ENCODE measurements at regions not wholly inside any gene's neighbourhood (a gene's known extent, or its start where the extent isn't known, plus 50 kb on each side); places are given as distances from the start of the nearest gene placed in this dataset.
"Not testable (repeated sequence)": the region's sequence is repeated elsewhere in the genome, so short reads cannot be mapped to it uniquely, and the experiment has no call there.

GRCh38 chrX:821327-822107 lies 190.9 kb downstream of the SHOX start:
- H3K9ac ChIP-seq: no peak overlapping the region
- H3K27ac ChIP-seq: no peak overlapping the region
- no peak overlapping the region for H3K4me2 ChIP-seq (ENCODE audit: unreplicated experiment)
- no peak overlapping the region for H3K4me3 ChIP-seq
- TF ChIP-seq EZH2 (IDR thresholded peaks at IDR 0.05; ENCODE audit: insufficient read depth, poor library complexity, severe bottlenecking): no peak
- H3K36me3 ChIP-seq (ENCODE audit: low read depth): no peaks in the 10 kb centered on the region
- H3K9me3 ChIP-seq (ENCODE audit: low read depth): no peaks in the 10 kb centered on the region
- 17 to 23% methylated on average over 12 of the region's 12 CpGs for WGBS, 2 experiments (ENCODE audit: low coverage in 1 of 2, low lambda C conversion rate in 2 of 2, missing lambda C conversion rate in 2 of 2)
- no peaks in the 10 kb centered on the region for H4K20me1 ChIP-seq (ENCODE audit: insufficient read depth)
- H3K9me2 ChIP-seq (ENCODE audit: insufficient read depth): no peaks in the 10 kb centered on the region
- H3K4me1 ChIP-seq (ENCODE audit: insufficient read depth): no peaks in the 10 kb centered on the region
- no peak overlapping the region for H2AFZ ChIP-seq
- in situ Hi-C loops (cut with MboI): no loop called here
- no peaks in the 10 kb centered on the region for H3K27me3 ChIP-seq (replicated peaks; ENCODE audit: insufficient read depth)
- DNase-seq: no peak
- no peaks in the 10 kb centered on the region for H3F3A ChIP-seq (ENCODE audit: insufficient read depth)
- no peaks in the 10 kb centered on the region for H3K79me2 ChIP-seq (ENCODE audit: insufficient read depth)

- Histone ChIP-seq H3K9ac (no peak overlapping the region), H2AFZ (no peak overlapping the region), H3K4me3 (no peak overlapping the region), H3K36me3 (ENCODE audit: low read depth) (no peaks in the 10 kb centered on the region), H3K9me2 (ENCODE audit: insufficient read depth) (no peaks in the 10 kb centered on the region), H3K9me3 (ENCODE audit: low read depth) (no peaks in the 10 kb centered on the region), H3K79me2 (ENCODE audit: insufficient read depth) (no peaks in the 10 kb centered on the region), H3F3A (ENCODE audit: insufficient read depth) (no peaks in the 10 kb centered on the region), H3K4me1 (ENCODE audit: insufficient read depth) (no peaks in the 10 kb centered on the region), H3K27ac (no peak overlapping the region), H3K4me2 (ENCODE audit: unreplicated experiment) (no peak overlapping the region), H4K20me1 (ENCODE audit: insufficient read depth) (no peaks in the 10 kb centered on the region), H3K27me3 (replicated peaks; ENCODE audit: insufficient read depth) (no peaks in the 10 kb centered on the region)
- DNase-seq: no peak
- 52 to 57% methylated on average over 15 of the region's 15 CpGs for WGBS, 2 experiments (ENCODE audit: low coverage in 1 of 2, low lambda C conversion rate in 2 of 2, missing lambda C conversion rate in 2 of 2)
- TF ChIP-seq EZH2phosphoT487 (IDR thresholded peaks at IDR 0.05; ENCODE audit: insufficient read depth, low read depth): no peak
- in situ Hi-C loops (cut with MboI): no loop called here
These were observed 189.1 kb downstream of the SHOX start for GRCh38 chrX:819684-820083.

GRCh38 chrX:817759-818300 lies 187.2 kb downstream of the SHOX start:
- TF ChIP-seq EZH2 (IDR thresholded peaks at IDR 0.05; ENCODE audit: insufficient read depth, poor library complexity, severe bottlenecking): no peak
- WGBS, 2 experiments (ENCODE audit: low coverage in 1 of 2, low lambda C conversion rate in 2 of 2, missing lambda C conversion rate in 2 of 2): 72 to 73% methylated on average over 9 of the region's 9 CpGs

GRCh38 chrX:817147-817546 lies 186.6 kb downstream of the SHOX start:
- H3K36me3 ChIP-seq (ENCODE audit: low read depth); H3K9ac ChIP-seq; H3K4me1 ChIP-seq (ENCODE audit: insufficient read depth); H2AFZ ChIP-seq; H3K9me3 ChIP-seq (ENCODE audit: low read depth); H4K20me1 ChIP-seq (ENCODE audit: insufficient read depth); H3K27me3 ChIP-seq (replicated peaks; ENCODE audit: insufficient read depth); H3K27ac ChIP-seq; H3F3A ChIP-seq (ENCODE audit: insufficient read depth); in situ Hi-C loops (cut with MboI); H3K4me3 ChIP-seq; H3K79me2 ChIP-seq (ENCODE audit: insufficient read depth); H3K4me2 ChIP-seq (ENCODE audit: unreplicated experiment); DNase-seq; H3K9me2 ChIP-seq (ENCODE audit: insufficient read depth): not testable (repeated sequence)
- 56 to 68% methylated on average over 9 of the region's 9 CpGs for WGBS, 2 experiments (ENCODE audit: low coverage in 1 of 2, low lambda C conversion rate in 2 of 2, missing lambda C conversion rate in 2 of 2)

More at GRCh38 chrX:817759-818300, 187.2 kb downstream of the SHOX start:
- no peak overlapping the region for H3K4me2 ChIP-seq (ENCODE audit: unreplicated experiment)
- in situ Hi-C loops (cut with MboI): no loop called here
- no peaks in the 10 kb centered on the region for H3K27me3 ChIP-seq (replicated peaks; ENCODE audit: insufficient read depth)
- no peaks in the 10 kb centered on the region for H3K4me1 ChIP-seq (ENCODE audit: insufficient read depth)
- H2AFZ ChIP-seq: no peak overlapping the region
- H3F3A ChIP-seq (ENCODE audit: insufficient read depth): no peaks in the 10 kb centered on the region
- no peak for DNase-seq
- H3K4me3 ChIP-seq: no peak overlapping the region
- no peaks in the 10 kb centered on the region for H4K20me1 ChIP-seq (ENCODE audit: insufficient read depth)
- no peaks in the 10 kb centered on the region for H3K36me3 ChIP-seq (ENCODE audit: low read depth)
- no peaks in the 10 kb centered on the region for H3K79me2 ChIP-seq (ENCODE audit: insufficient read depth)
- H3K9me2 ChIP-seq (ENCODE audit: insufficient read depth): no peaks in the 10 kb centered on the region
- H3K27ac ChIP-seq: no peak overlapping the region
- no peaks in the 10 kb centered on the region for H3K9me3 ChIP-seq (ENCODE audit: low read depth)
- H3K9ac ChIP-seq: no peak overlapping the region

- TF ChIP-seq EZH2phosphoT487 (IDR thresholded peaks at IDR 0.05; ENCODE audit: insufficient read depth, low read depth): no peak
- TF ChIP-seq EZH2 (IDR thresholded peaks at IDR 0.05; ENCODE audit: insufficient read depth, poor library complexity, severe bottlenecking): no peak
- Histone ChIP-seq H3K4me1 (ENCODE audit: insufficient read depth) (no peaks in the 10 kb centered on the region), H3K27ac (no peak overlapping the region), H3F3A (ENCODE audit: insufficient read depth) (no peaks in the 10 kb centered on the region), H3K79me2 (ENCODE audit: insufficient read depth) (no peaks in the 10 kb centered on the region), H2AFZ (no peak overlapping the region), H3K9me2 (ENCODE audit: insufficient read depth) (no peaks in the 10 kb centered on the region), H3K27me3 (replicated peaks; ENCODE audit: insufficient read depth) (no peaks in the 10 kb centered on the region), H3K4me3 (no peak overlapping the region), H3K9me3 (ENCODE audit: low read depth) (no peaks in the 10 kb centered on the region), H4K20me1 (ENCODE audit: insufficient read depth) (no peaks in the 10 kb centered on the region), H3K9ac (no peak overlapping the region), H3K36me3 (ENCODE audit: low read depth) (no peaks in the 10 kb centered on the region), H3K4me2 (ENCODE audit: unreplicated experiment) (no peak overlapping the region)
- 62 to 64% methylated on average over 14 of the region's 14 CpGs for WGBS, 2 experiments (ENCODE audit: low coverage in 1 of 2, low lambda C conversion rate in 2 of 2, missing lambda C conversion rate in 2 of 2)
- no peak for DNase-seq
- in situ Hi-C loops (cut with MboI): no loop called here
These were observed 185.8 kb downstream of the SHOX start for GRCh38 chrX:816411-816810.
